Transverse colon (tissue), 4 donors: ENCODE measurements at regions not wholly inside any gene's neighbourhood (a gene's known extent, or its start where the extent isn't known, plus 50 kb on each side); places are given as distances from the start of the nearest gene placed in this dataset.

Experiments used
- DNase-seq: peaks from one replicate; pipeline ENCODE4 v3.0.0-alpha.2; 2019
- H3K27ac ChIP-seq, 4 donors: fragments of 200-600 bp; sonication (generic); 2 replicates each; pipeline ENCODE4 v1.5.1; 2016 to 2018; ENCODE audit warnings: inconsistent platforms in 4 of 4
- H3K27me3 ChIP-seq: fragments of 200-600 bp; sonication (generic); 2 replicates; pipeline ENCODE4 v1.5.1; 2017; ENCODE audit warnings: inconsistent platforms
- H3K36me3 ChIP-seq, 4 donors: fragments of 200-600 bp; sonication (generic); 2 replicates each; pipeline ENCODE4 v1.5.1; 2017 to 2019; ENCODE audit warnings: inconsistent platforms in 4 of 4
- H3K4me1 ChIP-seq, 4 donors: fragments of 200-600 bp; sonication (generic); 2 replicates each; pipeline ENCODE4 v1.5.1; 2017 to 2020; ENCODE audit warnings: inconsistent platforms in 4 of 4
- H3K4me3 ChIP-seq, 4 donors: fragments of 200-600 bp; sonication (generic); 1 replicate in 1 of 4; 2 replicates in 3 of 4; pipeline versions ENCODE4 v1.5.1 to v1.6.1; 2017 to 2019; ENCODE audit warnings: inconsistent platforms in 4 of 4
- H3K9me3 ChIP-seq, 2 donors: fragments of 200-600 bp; sonication (generic); 2 replicates each; pipeline ENCODE4 v1.5.1; 2017 to 2019; ENCODE audit warnings: inconsistent platforms in 2 of 2
- EP300 ChIP-seq: sonication (generic); formaldehyde crosslinking; IDR thresholded peaks from one replicate; pipeline ENCODE4 v1.6.1; 2017; ENCODE audit warnings: antibody characterized with exemption, low read depth
- POLR2A ChIP-seq: fragments of 450-650 bp; IDR thresholded peaks from one replicate; pipeline ENCODE4 v1.6.1; 2016; ENCODE audit warnings: antibody characterized with exemption, mild to moderate bottlenecking, moderate library complexity
- POLR2AphosphoS5 ChIP-seq, 3 donors: sonication (generic); formaldehyde crosslinking; IDR thresholded peaks; one replicate each; pipeline ENCODE4 v1.6.1; 2016; ENCODE audit warnings: antibody characterized with exemption in 3 of 3
- WGBS, 2 donors: methylation state at CpG; one replicate each; pipeline ENCODE4 v1.1.5; 2018; ENCODE audit warnings: low coverage in 1 of 2; 5-methylcytosine and 5-hydroxymethylcytosine counted together
- in situ Hi-C, 4 donors: fragments of 200-750 bp; cut with MboI; loops; one replicate each; pipeline versions ENCODE4 v1.15.0 to v1.15.1; 2017; ENCODE audit warnings: low sequenced_read_pairs in 3 of 4, low pct_ligation_motif_present in 1 of 4, low pct_unique_long_range_greater_than_20kb in 1 of 4
- intact Hi-C: fragments of 100-400 bp; cut with DNase I; formaldehyde crosslinking; loops from one replicate; pipeline ENCODE4 v1.15.1; 2023; ENCODE audit warnings: low total_unique reads
- TF ChIP-seq, protein P1 (sequence below), 5 experiments: fragments of 200-600 bp in 3 of 5; fragments of 450-650 bp in 2 of 5; sonication (generic) in 3 of 5; IDR thresholded peaks; 1 replicate in 2 of 5; 2 replicates in 3 of 5; pipeline ENCODE4 v1.5.1; 2016 to 2017; ENCODE audit warnings: antibody characterized with exemption in 5 of 5, inconsistent platforms in 3 of 5, mild to moderate bottlenecking in 2 of 5, moderate library complexity in 1 of 5

- no peak overlapping the region for H3K4me3 ChIP-seq
- no peak for DNase-seq
- H3K4me1 ChIP-seq, result peaks cover 3 to 35% (median 21%) of the 10 kb centered on the region in 4 donors
- intact Hi-C loops (no loop called here), in situ Hi-C loops (loop anchor here in 2 of 4 donors (25.0 kb wide), 1 partner anchor 491 kb away; no protein-coding TSS in a partner anchor)
- WGBS, 2 donors, result 76 to 85% methylated on average over 4 of the region's 4 CpGs
- TF ChIP-seq EP300 (no peak), POLR2AphosphoS5 (IDR thresholded peaks at IDR 0.05) (no peak), POLR2A (no peak)
- TF ChIP-seq, protein P1, sequence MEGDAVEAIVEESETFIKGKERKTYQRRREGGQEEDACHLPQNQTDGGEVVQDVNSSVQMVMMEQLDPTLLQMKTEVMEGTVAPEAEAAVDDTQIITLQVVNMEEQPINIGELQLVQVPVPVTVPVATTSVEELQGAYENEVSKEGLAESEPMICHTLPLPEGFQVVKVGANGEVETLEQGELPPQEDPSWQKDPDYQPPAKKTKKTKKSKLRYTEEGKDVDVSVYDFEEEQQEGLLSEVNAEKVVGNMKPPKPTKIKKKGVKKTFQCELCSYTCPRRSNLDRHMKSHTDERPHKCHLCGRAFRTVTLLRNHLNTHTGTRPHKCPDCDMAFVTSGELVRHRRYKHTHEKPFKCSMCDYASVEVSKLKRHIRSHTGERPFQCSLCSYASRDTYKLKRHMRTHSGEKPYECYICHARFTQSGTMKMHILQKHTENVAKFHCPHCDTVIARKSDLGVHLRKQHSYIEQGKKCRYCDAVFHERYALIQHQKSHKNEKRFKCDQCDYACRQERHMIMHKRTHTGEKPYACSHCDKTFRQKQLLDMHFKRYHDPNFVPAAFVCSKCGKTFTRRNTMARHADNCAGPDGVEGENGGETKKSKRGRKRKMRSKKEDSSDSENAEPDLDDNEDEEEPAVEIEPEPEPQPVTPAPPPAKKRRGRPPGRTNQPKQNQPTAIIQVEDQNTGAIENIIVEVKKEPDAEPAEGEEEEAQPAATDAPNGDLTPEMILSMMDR (IDR thresholded peaks at IDR 0.05), result no peak
- H3K27me3 ChIP-seq, result no peaks in the 10 kb centered on the region
- no peaks in the 10 kb centered on the region for H3K9me3 ChIP-seq
- no peak overlapping the region for H3K27ac ChIP-seq
- no peaks in the 10 kb centered on the region for H3K36me3 ChIP-seq
Measured at GRCh38 chr10:63703113-63703670, 182.0 kb downstream of the REEP3 start.

GRCh38 chr10:63703740-63704345 lies 182.6 kb downstream of the REEP3 start:
- in situ Hi-C loops, result loop anchor here in 2 of 4 donors (25.0 kb wide), 1 partner anchor 492 kb away; no protein-coding TSS in a partner anchor
- TF ChIP-seq EP300 (no peak), POLR2A (no peak)
- TF ChIP-seq, protein P1 (IDR thresholded peaks at IDR 0.05), result no peak
- intact Hi-C loops, result no loop called here
- no peaks in the 10 kb centered on the region for H3K27me3 ChIP-seq
- no peak overlapping the region for H3K27ac ChIP-seq
- H3K4me1 ChIP-seq, result peaks cover 3 to 34% (median 20%) of the 10 kb centered on the region in 4 donors
- no peak for DNase-seq
- WGBS, 2 donors, result 77 to 85% methylated on average over 6 of the region's 6 CpGs
- no peaks in the 10 kb centered on the region for H3K36me3 ChIP-seq
- H3K9me3 ChIP-seq, result no peaks in the 10 kb centered on the region
- no peak overlapping the region for H3K4me3 ChIP-seq

DNA sequence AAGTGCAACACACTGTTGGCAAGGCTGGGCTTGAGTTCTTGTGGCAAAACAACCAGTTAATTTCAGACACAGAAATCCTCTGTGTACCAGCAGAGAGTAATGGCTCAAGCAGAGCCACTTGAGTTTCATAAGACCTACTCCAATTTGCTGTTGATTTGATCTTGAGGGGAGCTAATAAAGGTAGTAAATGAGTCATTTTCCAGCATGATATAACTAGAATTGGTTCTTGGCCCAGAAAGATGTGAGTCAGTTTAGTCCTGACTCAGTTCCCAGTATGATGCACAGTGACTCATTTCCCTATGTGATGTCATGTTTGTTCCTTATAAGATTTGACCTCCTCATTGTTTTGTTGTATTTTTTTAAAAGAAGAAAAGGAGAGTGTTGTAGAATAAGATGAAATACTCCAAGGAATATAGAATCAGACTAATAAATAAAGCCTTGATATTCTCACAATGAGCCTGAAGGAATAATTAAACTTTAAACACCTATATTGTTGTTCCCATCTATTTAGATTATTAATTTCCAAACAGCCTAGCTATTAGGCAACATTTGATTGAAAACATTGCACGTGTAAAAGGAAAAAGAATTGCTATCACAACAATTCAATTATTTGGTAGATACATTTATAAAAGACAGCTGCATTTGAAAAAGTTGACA lies 186.2 kb downstream of the REEP3 start:
- DNase-seq, result no peak
- Histone ChIP-seq H3K27ac (peak overlapping the region; percentile 25 to 59 (median 46)), H3K27me3 (no peaks in the 10 kb centered on the region), H3K9me3 (no peaks in the 10 kb centered on the region), H3K36me3 (no peaks in the 10 kb centered on the region), H3K4me3 (no peak overlapping the region), H3K4me1 (peaks cover 16 to 33% (median 20%) of the 10 kb centered on the region in 4 donors)
- WGBS, 2 donors, result 41 to 51% methylated on average over 1 of the region's 1 CpG
- intact Hi-C loops, result no loop called here
- in situ Hi-C loops, result loop anchor here in 2 of 4 donors (25.0 kb wide), 1 partner anchor 495 kb away; no protein-coding TSS in a partner anchor
- peak; percentile 65 for TF ChIP-seq EP300
- TF ChIP-seq POLR2AphosphoS5 (IDR thresholded peaks at IDR 0.05), result peak; percentile 65 to 89 (median 88)
- TF ChIP-seq, protein P1 (IDR thresholded peaks at IDR 0.05), result no peak

DNA sequence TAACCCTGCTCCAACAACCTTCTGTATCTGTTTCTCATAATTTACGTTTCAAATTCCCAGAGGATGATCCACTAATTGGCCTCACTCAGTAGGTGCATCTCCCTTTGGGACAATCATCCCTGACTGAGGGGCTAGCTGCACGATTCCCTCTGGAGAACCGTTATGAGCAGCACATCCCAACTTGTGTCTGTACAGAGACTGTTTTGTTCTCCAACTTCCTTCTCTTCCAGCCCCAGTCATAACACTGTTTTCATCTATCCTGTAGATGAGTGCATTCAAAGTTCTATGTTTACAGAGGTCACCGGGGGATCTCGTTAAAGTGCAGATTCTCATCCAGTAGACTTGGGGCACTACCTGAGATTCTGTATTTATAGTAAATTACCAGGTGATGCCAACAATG lies 187.2 kb downstream of the REEP3 start:
- Histone ChIP-seq H3K27me3 (no peaks in the 10 kb centered on the region), H3K9me3 (no peaks in the 10 kb centered on the region), H3K27ac (peak overlapping the region; percentile 13 to 57 (median 43)), H3K4me1 (peaks cover 26 to 40% (median 30%) of the 10 kb centered on the region in 4 donors), H3K4me3 (no peak overlapping the region), H3K36me3 (no peaks in the 10 kb centered on the region)
- no peak for DNase-seq
- in situ Hi-C loops, result loop anchor here in 2 of 4 donors (25.0 kb wide), 1 partner anchor 496 kb away; no protein-coding TSS in a partner anchor
- intact Hi-C loops, result no loop called here
- TF ChIP-seq, protein P1 (IDR thresholded peaks at IDR 0.05), result no peak
- TF ChIP-seq POLR2A (no peak), EP300 (no peak), POLR2AphosphoS5 (IDR thresholded peaks at IDR 0.05) (no peak)
- 64 to 78% methylated on average over 5 of the region's 5 CpGs for WGBS, 2 donors
